Stomach (tissue), 8 donors: ENCODE measurements at regions not wholly inside any gene's neighbourhood (a gene's known extent, or its start where the extent isn't known, plus 50 kb on each side); places are given as distances from the start of the nearest gene placed in this dataset.

Experiments used
- DNase-seq, 2 donors: peaks; one replicate each; pipeline versions ENCODE4 v3.0.0 to v3.0.0-alpha.2; 2013 to 2019
- H3K27ac ChIP-seq, 5 donors: fragments of 200-600 bp in 4 of 5; sonication (generic) in 4 of 5; one replicate each; pipeline ENCODE4 v1.5.1; 2013 to 2019; ENCODE audit warnings: mild to moderate bottlenecking in 1 of 5, moderate library complexity in 1 of 5
- H3K27me3 ChIP-seq, 3 donors: fragments of 200-600 bp; sonication (generic); one replicate each; pipeline ENCODE4 v1.5.1; 2017 to 2019; ENCODE audit warnings: mixed run types in 1 of 3
- H3K36me3 ChIP-seq, 4 donors: fragments of 200-600 bp; sonication (generic); 1 replicate in 3 of 4; 2 replicates in 1 of 4; pipeline ENCODE4 v1.5.1; 2016 to 2019
- H3K4me1 ChIP-seq, 4 donors: fragments of 200-600 bp; sonication (generic); one replicate each; pipeline ENCODE4 v1.5.1; 2016 to 2019
- H3K4me3 ChIP-seq, 4 donors: fragments of 200-600 bp; sonication (generic) in 3 of 4; one replicate each; pipeline ENCODE4 v1.5.1; 2016 to 2019; ENCODE audit warnings: mild to moderate bottlenecking in 1 of 4
- H3K9me3 ChIP-seq, 4 donors: fragments of 200-600 bp; sonication (generic); one replicate each; pipeline ENCODE4 v1.5.1; 2016 to 2019
- EP300 ChIP-seq: sonication (generic); formaldehyde crosslinking; IDR thresholded peaks from one replicate; pipeline ENCODE4 v1.6.1; 2017; ENCODE audit warnings: antibody characterized with exemption
- POLR2A ChIP-seq, 4 donors: fragments of 450-650 bp; IDR thresholded peaks; one replicate each; pipeline ENCODE4 v1.6.1; 2016; ENCODE audit warnings: antibody characterized with exemption in 4 of 4, control low read depth in 2 of 4, mild to moderate bottlenecking in 1 of 4, moderate library complexity in 1 of 4
- POLR2AphosphoS5 ChIP-seq, 3 donors: sonication (generic); formaldehyde crosslinking; IDR thresholded peaks; one replicate each; pipeline ENCODE4 v1.6.1; 2016; ENCODE audit warnings: antibody characterized with exemption in 3 of 3
- WGBS, 5 donors: extraction: QIAGEN DNeasy Blood & Tissue Kit in 3 of 5; methylation state at CpG; one replicate each; pipeline versions ENCODE4 v1.1.5 to v1.1.7; 2013 to 2018; 5-methylcytosine and 5-hydroxymethylcytosine counted together
- intact Hi-C: fragments of 100-400 bp; cut with DNase I; formaldehyde crosslinking; loops from one replicate; pipeline ENCODE4 v1.15.1; 2023; ENCODE audit warnings: low total_unique reads
- TF ChIP-seq, protein P1 (sequence below), 7 experiments: fragments of 450-650 bp in 4 of 7; fragments of 200-600 bp in 3 of 7; sonication (generic) in 3 of 7; IDR thresholded peaks; one replicate each; pipeline ENCODE4 v1.5.1; 2016 to 2019; ENCODE audit warnings: antibody characterized with exemption in 7 of 7, control low read depth in 2 of 7, mild to moderate bottlenecking in 1 of 7
- donor health status: healthy with polysubstance abuse.
- donor health status: Bipolar disorder and iron deficiency.
- donor health status: healthy.

DNA sequence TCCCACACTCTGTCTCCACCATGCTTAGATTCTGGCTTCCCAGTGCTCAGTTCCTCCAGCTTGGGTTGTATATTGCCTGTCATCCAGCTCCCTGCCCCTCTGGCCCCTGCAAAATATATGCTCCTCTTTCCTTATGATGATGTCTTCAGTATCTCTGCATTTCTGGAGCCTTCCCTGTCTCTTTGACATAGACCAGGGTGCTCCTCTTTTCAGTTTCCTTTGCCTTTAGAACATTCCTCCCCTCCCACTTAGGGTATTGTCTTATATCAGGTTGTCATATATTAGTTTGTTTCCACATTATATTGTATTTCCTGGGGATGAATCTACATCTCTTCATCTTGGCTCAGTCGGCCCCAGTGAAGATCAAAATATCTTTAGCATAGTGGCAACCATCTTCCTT lies 526.4 kb downstream of the MID1IP1 start:
- intact Hi-C loops: no loop called here
- Histone ChIP-seq H3K4me3 (no peak overlapping the region), H3K27ac (no peak overlapping the region), H3K36me3 (no peaks in the 10 kb centered on the region), H3K27me3 (peaks cover 0 to 5% (median 0%) of the 10 kb centered on the region in 3 donors), H3K9me3 (no peaks in the 10 kb centered on the region), H3K4me1 (no peaks in the 10 kb centered on the region)
- WGBS, 5 donors: 79 to 100% (median 88%) methylated on average over 1 of the region's 1 CpG
- DNase-seq: no peak
- TF ChIP-seq, protein P1, sequence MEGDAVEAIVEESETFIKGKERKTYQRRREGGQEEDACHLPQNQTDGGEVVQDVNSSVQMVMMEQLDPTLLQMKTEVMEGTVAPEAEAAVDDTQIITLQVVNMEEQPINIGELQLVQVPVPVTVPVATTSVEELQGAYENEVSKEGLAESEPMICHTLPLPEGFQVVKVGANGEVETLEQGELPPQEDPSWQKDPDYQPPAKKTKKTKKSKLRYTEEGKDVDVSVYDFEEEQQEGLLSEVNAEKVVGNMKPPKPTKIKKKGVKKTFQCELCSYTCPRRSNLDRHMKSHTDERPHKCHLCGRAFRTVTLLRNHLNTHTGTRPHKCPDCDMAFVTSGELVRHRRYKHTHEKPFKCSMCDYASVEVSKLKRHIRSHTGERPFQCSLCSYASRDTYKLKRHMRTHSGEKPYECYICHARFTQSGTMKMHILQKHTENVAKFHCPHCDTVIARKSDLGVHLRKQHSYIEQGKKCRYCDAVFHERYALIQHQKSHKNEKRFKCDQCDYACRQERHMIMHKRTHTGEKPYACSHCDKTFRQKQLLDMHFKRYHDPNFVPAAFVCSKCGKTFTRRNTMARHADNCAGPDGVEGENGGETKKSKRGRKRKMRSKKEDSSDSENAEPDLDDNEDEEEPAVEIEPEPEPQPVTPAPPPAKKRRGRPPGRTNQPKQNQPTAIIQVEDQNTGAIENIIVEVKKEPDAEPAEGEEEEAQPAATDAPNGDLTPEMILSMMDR (IDR thresholded peaks at IDR 0.05): no peak
- no peak for TF ChIP-seq POLR2A (IDR thresholded peaks at IDR 0.05)
- TF ChIP-seq POLR2AphosphoS5 (IDR thresholded peaks at IDR 0.05): no peak
- TF ChIP-seq EP300: no peak

DNA sequence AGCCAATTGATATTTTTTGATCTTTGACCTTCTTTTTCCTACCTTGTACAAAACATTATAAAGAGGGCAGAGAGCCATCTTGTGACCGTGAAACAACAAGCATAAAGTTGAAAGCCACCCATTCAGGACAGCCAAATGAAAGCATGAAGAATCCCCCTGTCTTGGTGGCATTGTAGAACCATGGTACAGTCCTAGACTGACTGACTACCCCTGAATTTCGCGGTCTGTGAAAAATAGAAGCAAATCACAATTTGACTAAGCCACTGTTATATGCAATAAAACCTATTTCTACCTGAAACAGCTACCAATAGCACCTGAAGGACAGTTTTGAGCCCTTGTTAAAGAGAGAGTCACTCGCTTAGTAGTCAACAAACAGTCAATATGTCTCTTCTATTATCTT lies 527.4 kb downstream of the MID1IP1 start:
- DNase-seq: no peak
- TF ChIP-seq POLR2A (IDR thresholded peaks at IDR 0.05) (no peak), POLR2AphosphoS5 (IDR thresholded peaks at IDR 0.05) (no peak), EP300 (no peak)
- TF ChIP-seq, protein P1 (IDR thresholded peaks at IDR 0.05): no peak
- no peaks in the 10 kb centered on the region for H3K36me3 ChIP-seq
- H3K4me1 ChIP-seq: no peaks in the 10 kb centered on the region
- intact Hi-C loops: no loop called here
- H3K27ac ChIP-seq: no peak overlapping the region
- H3K4me3 ChIP-seq: no peak overlapping the region
- no peaks in the 10 kb centered on the region for H3K9me3 ChIP-seq
- WGBS, 5 donors: 72 to 96% (median 87%) methylated on average over 4 of the region's 4 CpGs
- peaks cover 0 to 5% (median 0%) of the 10 kb centered on the region in 3 donors for H3K27me3 ChIP-seq

DNA sequence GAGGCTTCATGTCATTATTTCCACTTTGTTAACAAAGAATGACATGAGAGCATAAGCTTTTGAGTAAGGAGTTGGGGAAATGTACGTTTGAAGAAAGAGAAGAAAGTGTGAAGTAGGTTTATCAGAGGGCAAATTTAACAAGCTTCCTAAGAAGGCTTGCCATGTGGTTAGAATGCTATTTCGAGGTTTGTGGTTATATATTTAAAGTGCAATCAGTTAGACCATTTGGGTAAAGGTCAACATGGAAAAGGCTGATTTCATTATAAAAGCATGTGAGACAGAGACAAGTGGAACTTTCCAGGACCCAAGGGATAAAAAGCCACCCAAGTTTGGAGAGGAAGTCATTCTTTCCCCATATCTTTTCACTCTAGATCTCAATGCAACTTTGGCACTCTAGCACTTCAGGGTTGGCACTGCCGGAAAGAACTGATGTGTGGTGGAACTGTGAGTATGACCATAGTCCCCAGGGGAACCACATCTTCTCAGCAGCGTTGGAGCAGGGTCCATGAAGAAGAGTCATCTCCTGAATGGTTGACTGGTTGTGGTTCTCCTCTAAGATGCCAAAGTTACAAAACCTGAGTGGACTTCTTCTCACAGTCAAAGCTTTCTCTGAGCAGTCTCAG lies 529.9 kb downstream of the MID1IP1 start:
- TF ChIP-seq POLR2A (IDR thresholded peaks at IDR 0.05): no peak
- DNase-seq: no peak
- H3K27me3 ChIP-seq: peaks cover 0 to 5% (median 0%) of the 10 kb centered on the region in 3 donors
- H3K4me1 ChIP-seq: peaks cover 0 to 11% (median 5%) of the 10 kb centered on the region in 4 donors
- intact Hi-C loops: no loop called here
- no peaks in the 10 kb centered on the region for H3K9me3 ChIP-seq
- no peaks in the 10 kb centered on the region for H3K36me3 ChIP-seq
- H3K4me3 ChIP-seq: no peak overlapping the region
- H3K27ac ChIP-seq: no peak overlapping the region
- 44 to 60% (median 49%) methylated on average over 4 of the region's 4 CpGs for WGBS, 5 donors

DNA sequence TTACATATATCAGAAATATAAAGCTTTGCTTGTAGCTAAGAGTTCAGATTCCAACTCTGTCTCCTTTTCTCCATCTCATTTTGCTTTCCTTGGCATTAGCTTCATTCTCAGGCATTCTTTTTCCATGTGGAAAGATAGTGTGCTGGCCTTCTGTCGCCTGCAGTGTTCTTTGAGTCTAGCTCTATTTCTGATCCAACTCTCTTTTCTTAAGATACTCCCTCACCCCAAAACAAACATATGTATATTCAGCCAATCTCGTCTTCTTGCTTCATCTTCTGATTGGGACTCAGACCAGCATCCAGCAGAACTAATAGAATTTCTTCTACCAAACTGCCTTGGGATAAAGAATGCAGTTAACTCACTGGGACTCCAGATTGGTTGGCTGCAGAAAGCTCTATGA lies 532.2 kb downstream of the MID1IP1 start:
- H3K36me3 ChIP-seq: no peaks in the 10 kb centered on the region
- no peaks in the 10 kb centered on the region for H3K9me3 ChIP-seq
- peaks cover 0 to 5% (median 0%) of the 10 kb centered on the region in 3 donors for H3K27me3 ChIP-seq
- no peak overlapping the region for H3K27ac ChIP-seq
- peaks cover 0 to 27% (median 15%) of the 10 kb centered on the region in 4 donors for H3K4me1 ChIP-seq
- intact Hi-C loops: no loop called here
- TF ChIP-seq POLR2A (IDR thresholded peaks at IDR 0.05) (no peak), EP300 (no peak), POLR2AphosphoS5 (IDR thresholded peaks at IDR 0.05) (no peak)
- TF ChIP-seq, protein P1 (IDR thresholded peaks at IDR 0.05): no peak
- H3K4me3 ChIP-seq: no peak overlapping the region
- DNase-seq: no peak
- 63 to 94% (median 68%) methylated on average over 2 of the region's 2 CpGs for WGBS, 5 donors

DNA sequence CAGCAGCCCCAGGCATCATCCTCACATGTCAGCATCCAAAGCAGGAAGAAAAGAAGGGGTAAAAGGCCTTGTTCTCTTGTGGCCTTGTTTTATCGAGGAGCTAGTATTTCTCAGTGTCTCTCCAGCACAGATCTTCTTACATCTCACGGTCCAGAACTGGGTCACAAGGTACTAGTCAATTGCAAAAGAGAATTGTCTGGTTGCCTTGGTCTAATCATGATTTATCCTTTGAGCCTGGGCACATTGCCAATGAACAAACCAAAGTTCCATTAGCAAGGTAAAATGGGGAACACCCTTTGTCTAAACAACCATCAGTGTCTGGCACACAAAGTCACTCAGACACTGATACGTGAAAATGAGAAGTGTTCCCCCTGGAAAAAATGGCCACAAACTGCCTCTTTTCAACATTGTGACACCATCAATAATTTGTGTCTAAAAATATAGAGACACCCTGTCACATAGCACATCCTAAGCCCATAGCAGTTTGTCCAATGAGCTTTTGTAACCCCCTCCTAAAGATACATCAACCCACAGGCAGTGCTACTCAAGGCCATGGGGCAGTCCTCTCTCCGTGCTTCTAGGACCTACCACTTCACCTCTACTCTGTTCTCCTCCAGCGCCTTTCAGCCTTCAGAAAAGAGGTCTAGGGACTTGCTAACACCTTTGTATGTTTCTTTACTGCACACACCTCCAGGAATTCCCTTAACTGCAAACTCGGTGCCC lies 534.4 kb downstream of the MID1IP1 start:
- TF ChIP-seq, protein P1 (IDR thresholded peaks at IDR 0.05): no peak
- TF ChIP-seq EP300 (no peak), POLR2A (IDR thresholded peaks at IDR 0.05) (no peak), POLR2AphosphoS5 (IDR thresholded peaks at IDR 0.05) (no peak)
- Histone ChIP-seq H3K27me3 (peaks cover 0 to 3% (median 0%) of the 10 kb centered on the region in 3 donors), H3K9me3 (no peaks in the 10 kb centered on the region), H3K4me1 (peaks cover 0 to 27% (median 15%) of the 10 kb centered on the region in 4 donors), H3K27ac (peak overlapping the region in 4 of 5 donors; percentile 19 to 72 (median 64)), H3K36me3 (no peaks in the 10 kb centered on the region), H3K4me3 (no peak overlapping the region)
- peak in 1 of 2 donors; percentile 69 for DNase-seq
- 32 to 51% (median 39%) methylated on average over 6 of the region's 6 CpGs for WGBS, 5 donors
- intact Hi-C loops: no loop called here
